DMS114 treated with DMSO at 0.1 percent for 48 hours (cell line): ENCODE measurements at regions not wholly inside any gene's neighbourhood (a gene's known extent, or its start where the extent isn't known, plus 50 kb on each side); places are given as distances from the start of the nearest gene placed in this dataset.

Experiments
- DNase-seq: peaks from one replicate; lab custom pipeline; 2025; ENCODE audit not compliant: unreplicated experiment; lab: John Stamatoyannopoulos, UW

- DNase-seq, result no peak
Observed at GRCh38 chr6:33952016-33952415, 148.2 kb upstream of the MLN start.

- DNase-seq, result no peak
Observed at GRCh38 chr6:33950891-33951889, 147.4 kb upstream of the MLN start.

GRCh38 chr6:33950472-33950881 lies 146.7 kb upstream of the MLN start:
- DNase-seq, result no peak

GRCh38 chr6:33949877-33950435 lies 146.2 kb upstream of the MLN start:
- no peak for DNase-seq

GRCh38 chr6:33949111-33949510 lies 145.3 kb upstream of the MLN start:
- DNase-seq, result no peak

GRCh38 chr6:33947916-33948594 lies 144.3 kb upstream of the MLN start:
- DNase-seq, result no peak

- no peak for DNase-seq
Observed at GRCh38 chr6:33947047-33947446, 143.2 kb upstream of the MLN start.

- DNase-seq, result no peak
Observed at GRCh38 chr6:33945931-33946330, 142.1 kb upstream of the MLN start.

- DNase-seq, result no peak
Observed at GRCh38 chr6:33944686-33945411, 141.0 kb upstream of the MLN start.

- no peak for DNase-seq
Observed at GRCh38 chr6:33936886-33937285, 133.1 kb upstream of the MLN start.

GRCh38 chr6:33935439-33936080 lies 131.8 kb upstream of the MLN start:
- no peak for DNase-seq

GRCh38 chr6:33934731-33935270 lies 131.0 kb upstream of the MLN start:
- DNase-seq, result no peak

GRCh38 chr6:33933101-33933500 lies 129.3 kb upstream of the MLN start:
- DNase-seq, result no peak

GRCh38 chr6:33931799-33932198 lies 128.0 kb upstream of the MLN start:
- DNase-seq, result no peak

- no peak for DNase-seq
Observed at GRCh38 chr6:33929575-33930288, 125.9 kb upstream of the MLN start.

GRCh38 chr6:33927616-33928015 lies 123.8 kb upstream of the MLN start:
- no peak for DNase-seq

- DNase-seq, result no peak
Observed at GRCh38 chr6:33927112-33927511, 123.3 kb upstream of the MLN start.

- DNase-seq, result no peak
Observed at GRCh38 chr6:33926451-33926850, 122.6 kb upstream of the MLN start.

GRCh38 chr6:33925936-33926335 lies 122.1 kb upstream of the MLN start:
- no peak for DNase-seq

- DNase-seq, result no peak
Observed at GRCh38 chr6:33925210-33925609, 121.4 kb upstream of the MLN start.
